ENCODE measurements at regions not wholly inside any gene's neighbourhood (a gene's known extent, or its start where the extent isn't known, plus 50 kb on each side); places are given as distances from the start of the nearest gene placed in this dataset.
A peak's percentile ranks its signal among the peaks of the same experiment; 100 is the strongest.

DNA sequence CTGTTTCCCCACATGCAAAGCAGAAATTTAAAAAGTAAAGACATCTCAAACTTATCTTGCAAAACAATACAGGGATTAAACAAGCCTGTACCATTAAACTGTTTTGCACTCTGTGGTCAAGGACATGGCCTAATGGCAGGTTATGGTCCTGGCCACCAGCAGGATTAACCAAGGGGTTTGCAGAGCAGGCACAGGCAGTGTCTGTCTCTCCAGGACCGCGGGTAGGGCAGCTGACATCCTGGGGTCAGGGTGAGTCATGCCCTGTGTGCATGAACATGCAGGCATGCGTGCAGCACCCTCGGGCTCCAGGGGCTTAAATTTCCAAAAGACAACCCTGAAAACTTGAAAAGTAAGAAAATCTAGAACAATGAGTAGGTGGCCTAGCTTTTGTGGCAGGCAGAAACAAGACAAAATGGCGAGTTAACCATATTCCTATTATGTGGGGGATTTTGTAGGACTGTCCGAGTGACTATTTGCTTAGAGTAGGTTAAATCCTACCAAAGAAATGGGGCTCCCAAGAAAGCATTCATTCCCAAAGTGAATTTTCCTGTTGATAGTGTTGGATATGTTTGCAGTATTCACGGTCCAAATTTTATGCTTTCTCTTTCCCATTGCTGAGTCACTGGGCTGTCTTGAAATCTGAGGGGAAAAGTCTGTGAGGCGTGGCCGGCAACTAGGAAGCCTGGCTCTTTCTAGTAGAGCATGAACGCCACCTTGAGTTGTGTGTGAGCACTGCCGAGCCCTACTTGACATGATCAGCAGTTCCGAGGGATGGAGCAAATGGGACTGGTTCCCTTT, 158.4 kb upstream of the FAM20A start (continued):
- TF ChIP-seq, protein P1, sequence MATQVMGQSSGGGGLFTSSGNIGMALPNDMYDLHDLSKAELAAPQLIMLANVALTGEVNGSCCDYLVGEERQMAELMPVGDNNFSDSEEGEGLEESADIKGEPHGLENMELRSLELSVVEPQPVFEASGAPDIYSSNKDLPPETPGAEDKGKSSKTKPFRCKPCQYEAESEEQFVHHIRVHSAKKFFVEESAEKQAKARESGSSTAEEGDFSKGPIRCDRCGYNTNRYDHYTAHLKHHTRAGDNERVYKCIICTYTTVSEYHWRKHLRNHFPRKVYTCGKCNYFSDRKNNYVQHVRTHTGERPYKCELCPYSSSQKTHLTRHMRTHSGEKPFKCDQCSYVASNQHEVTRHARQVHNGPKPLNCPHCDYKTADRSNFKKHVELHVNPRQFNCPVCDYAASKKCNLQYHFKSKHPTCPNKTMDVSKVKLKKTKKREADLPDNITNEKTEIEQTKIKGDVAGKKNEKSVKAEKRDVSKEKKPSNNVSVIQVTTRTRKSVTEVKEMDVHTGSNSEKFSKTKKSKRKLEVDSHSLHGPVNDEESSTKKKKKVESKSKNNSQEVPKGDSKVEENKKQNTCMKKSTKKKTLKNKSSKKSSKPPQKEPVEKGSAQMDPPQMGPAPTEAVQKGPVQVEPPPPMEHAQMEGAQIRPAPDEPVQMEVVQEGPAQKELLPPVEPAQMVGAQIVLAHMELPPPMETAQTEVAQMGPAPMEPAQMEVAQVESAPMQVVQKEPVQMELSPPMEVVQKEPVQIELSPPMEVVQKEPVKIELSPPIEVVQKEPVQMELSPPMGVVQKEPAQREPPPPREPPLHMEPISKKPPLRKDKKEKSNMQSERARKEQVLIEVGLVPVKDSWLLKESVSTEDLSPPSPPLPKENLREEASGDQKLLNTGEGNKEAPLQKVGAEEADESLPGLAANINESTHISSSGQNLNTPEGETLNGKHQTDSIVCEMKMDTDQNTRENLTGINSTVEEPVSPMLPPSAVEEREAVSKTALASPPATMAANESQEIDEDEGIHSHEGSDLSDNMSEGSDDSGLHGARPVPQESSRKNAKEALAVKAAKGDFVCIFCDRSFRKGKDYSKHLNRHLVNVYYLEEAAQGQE (IDR thresholded peaks at IDR 0.05; ENCODE audit: low read depth, low read length) = no peak
- TF ChIP-seq, protein P2, sequence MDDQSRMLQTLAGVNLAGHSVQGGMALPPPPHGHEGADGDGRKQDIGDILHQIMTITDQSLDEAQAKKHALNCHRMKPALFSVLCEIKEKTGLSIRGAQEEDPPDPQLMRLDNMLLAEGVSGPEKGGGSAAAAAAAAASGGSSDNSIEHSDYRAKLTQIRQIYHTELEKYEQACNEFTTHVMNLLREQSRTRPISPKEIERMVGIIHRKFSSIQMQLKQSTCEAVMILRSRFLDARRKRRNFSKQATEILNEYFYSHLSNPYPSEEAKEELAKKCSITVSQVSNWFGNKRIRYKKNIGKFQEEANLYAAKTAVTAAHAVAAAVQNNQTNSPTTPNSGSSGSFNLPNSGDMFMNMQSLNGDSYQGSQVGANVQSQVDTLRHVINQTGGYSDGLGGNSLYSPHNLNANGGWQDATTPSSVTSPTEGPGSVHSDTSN (IDR thresholded peaks at IDR 0.05; ENCODE audit: insufficient replicate concordance, low read depth, low read length) = no peak
- TF ChIP-seq ZNF622 (IDR thresholded peaks at IDR 0.05) = no peak
- no peak for TF ChIP-seq ZNF384 (IDR thresholded peaks at IDR 0.05; ENCODE audit: borderline replicate concordance, low read depth, low read length)
- no peak for TF ChIP-seq JUND (IDR thresholded peaks at IDR 0.05; ENCODE audit: low read depth, low read length)
- TF ChIP-seq SMARCA5 (IDR thresholded peaks at IDR 0.05) = no peak

DNA sequence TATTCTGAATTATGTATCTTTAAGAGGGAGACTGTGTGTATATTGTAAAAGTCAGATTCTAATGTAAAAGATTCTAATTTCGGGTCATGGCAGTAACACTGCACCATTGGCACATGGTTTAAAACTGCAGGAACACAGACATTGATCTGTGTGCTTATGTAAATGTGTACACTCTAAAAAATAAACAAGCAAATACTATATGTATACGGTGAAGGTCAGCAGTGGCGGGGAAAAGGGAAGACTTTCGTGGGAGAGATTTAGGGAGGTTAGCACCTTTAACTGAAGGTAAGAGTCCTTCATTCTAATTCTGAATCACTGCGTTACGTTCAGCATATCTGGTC, 157.8 kb upstream of the FAM20A start:
- Histone ChIP-seq H2AFZ (ENCODE audit: control insufficient read depth, low read depth, low read length) (peak overlapping the region; percentile 38), H3K4me2 (ENCODE audit: control insufficient read depth, insufficient read depth) (no peak overlapping the region), H3K9ac (ENCODE audit: control insufficient read depth, insufficient read depth, low read length) (no peak overlapping the region), H4K20me1 (ENCODE audit: control insufficient read depth, insufficient read depth) (no peaks in the 10 kb centered on the region), H3K27ac (ENCODE audit: control insufficient read depth, insufficient read depth) (no peak overlapping the region), H3K27me3 (replicated peaks in 1 of 2; ENCODE audit: control insufficient read depth in 2 of 2, insufficient read depth in 2 of 2, low read length in 1 of 2) (no peaks in the 10 kb centered on the region), H3K4me3 (no peak overlapping the region), H3K36me3 (ENCODE audit: control insufficient read depth in 2 of 2, insufficient read depth in 2 of 2, low read length in 1 of 2) (no peaks in the 10 kb centered on the region), H3K79me2 (ENCODE audit: control insufficient read depth, insufficient read depth, low read length) (no peaks in the 10 kb centered on the region), H3K9me3 (replicated peaks; ENCODE audit: control insufficient read depth, insufficient read depth, low read length) (no peaks in the 10 kb centered on the region; the same call in 2 of the 3 replicates), H3K4me1 (ENCODE audit: control insufficient read depth, insufficient read depth, low read length) (no peaks in the 10 kb centered on the region)
- ATAC-seq = no peak
- no peak for FAIRE-seq
- no peak for DNase-seq (ENCODE audit: low read depth, low spot score)
- ChIA-PET CTCF (no interaction called here), POLR2A (no interaction called here), RAD21 (ENCODE audit: unreplicated experiment) (no interaction called here), SMC1A (ENCODE audit: uncharacterized antibody, unreplicated experiment) (no interaction called here)
- intact Hi-C loops (cut with micrococcal nuclease; ENCODE audit: unreplicated experiment) = no loop called here
- WGBS (ENCODE audit: insufficient coverage, insufficient replicate concordance, low lambda C conversion rate, missing lambda C conversion rate) = 89% methylated on average over 6 of the region's 6 CpGs
- no TSS peak for BruUV-seq (replicated peaks)
- in situ Hi-C loops (cut with MboI) = loop anchor here (25.0 kb wide), 1 partner anchor 597 kb away; no protein-coding TSS in a partner anchor
- no peak for TF ChIP-seq SREBF2 (IDR thresholded peaks at IDR 0.05; ENCODE audit: low read length)
- TF ChIP-seq SUZ12 (IDR thresholded peaks at IDR 0.05; ENCODE audit: unreplicated experiment) = no peak
- no peak for TF ChIP-seq SMARCA5 (IDR thresholded peaks at IDR 0.05)
- TF ChIP-seq SIX5 (IDR thresholded peaks at IDR 0.05; ENCODE audit: low read depth, low read length, severe bottlenecking) = no peak
- TF ChIP-seq, protein P1 (IDR thresholded peaks at IDR 0.05; ENCODE audit: low read depth, low read length) = no peak
- TF ChIP-seq TCF12 (IDR thresholded peaks at IDR 0.05; ENCODE audit: low read depth, low read length) = no peak
- TF ChIP-seq MXI1 (IDR thresholded peaks at IDR 0.05; ENCODE audit: low read depth, low read length) = no peak
- TF ChIP-seq, protein P3, sequence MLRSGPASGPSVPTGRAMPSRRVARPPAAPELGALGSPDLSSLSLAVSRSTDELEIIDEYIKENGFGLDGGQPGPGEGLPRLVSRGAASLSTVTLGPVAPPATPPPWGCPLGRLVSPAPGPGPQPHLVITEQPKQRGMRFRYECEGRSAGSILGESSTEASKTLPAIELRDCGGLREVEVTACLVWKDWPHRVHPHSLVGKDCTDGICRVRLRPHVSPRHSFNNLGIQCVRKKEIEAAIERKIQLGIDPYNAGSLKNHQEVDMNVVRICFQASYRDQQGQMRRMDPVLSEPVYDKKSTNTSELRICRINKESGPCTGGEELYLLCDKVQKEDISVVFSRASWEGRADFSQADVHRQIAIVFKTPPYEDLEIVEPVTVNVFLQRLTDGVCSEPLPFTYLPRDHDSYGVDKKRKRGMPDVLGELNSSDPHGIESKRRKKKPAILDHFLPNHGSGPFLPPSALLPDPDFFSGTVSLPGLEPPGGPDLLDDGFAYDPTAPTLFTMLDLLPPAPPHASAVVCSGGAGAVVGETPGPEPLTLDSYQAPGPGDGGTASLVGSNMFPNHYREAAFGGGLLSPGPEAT (IDR thresholded peaks at IDR 0.05; ENCODE audit: low read depth) = no peak
